Neuronal stem cell (in vitro differentiated cells): ENCODE measurements at regions not wholly inside any gene's neighbourhood (a gene's known extent, or its start where the extent isn't known, plus 50 kb on each side); places are given as distances from the start of the nearest gene placed in this dataset.
A peak's percentile ranks its signal among the peaks of the same experiment; 100 is the strongest.

ENCODE experiments used
- DNase-seq: peaks from one replicate; pipeline ENCODE4 v3.0.0-alpha.2; 2013; ENCODE audit warnings: low spot score
- H2AFZ ChIP-seq: one replicate; pipeline ENCODE4 v1.6.1; 2013; ENCODE audit warnings: mild to moderate bottlenecking, low read length, inconsistent platforms
- H2AK5ac ChIP-seq: 2 replicates; pipeline ENCODE4 v1.6.1; 2013; ENCODE audit warnings: low read depth, mild to moderate bottlenecking, inconsistent platforms, low read length, moderate library complexity, mixed read lengths
- H2BK120ac ChIP-seq: 2 replicates; pipeline ENCODE4 v1.6.1; 2013; ENCODE audit warnings: low read depth, mild to moderate bottlenecking, inconsistent platforms, low read length, moderate library complexity, mixed read lengths
- H2BK12ac ChIP-seq: one replicate; pipeline ENCODE4 v1.6.1; 2013; ENCODE audit warnings: low read length, inconsistent platforms
- H2BK15ac ChIP-seq: 2 replicates; pipeline ENCODE4 v1.6.1; 2013; ENCODE audit warnings: mild to moderate bottlenecking, low read length, inconsistent platforms, mixed read lengths
- H2BK5ac ChIP-seq: one replicate; pipeline ENCODE4 v1.6.1; 2013; ENCODE audit warnings: inconsistent platforms, mild to moderate bottlenecking, low read length, moderate library complexity
- H3K14ac ChIP-seq: one replicate; pipeline ENCODE4 v1.6.1; 2013; ENCODE audit warnings: low read length, inconsistent platforms
- H3K18ac ChIP-seq: 2 replicates; pipeline ENCODE4 v1.6.1; 2013; ENCODE audit warnings: low read length, inconsistent platforms
- H3K23ac ChIP-seq: 2 replicates; pipeline ENCODE4 v1.6.1; 2013; ENCODE audit warnings: low read depth, mild to moderate bottlenecking, mixed read lengths, low read length, inconsistent platforms; ENCODE audit not compliant: poor library complexity
- H3K27ac ChIP-seq: replicated peaks from 3 replicates; pipeline ENCODE4 v1.5.1; 2013; ENCODE audit warnings: low read length, inconsistent platforms
- H3K27me3 ChIP-seq, 3 experiments: 2 replicates each; pipeline ENCODE4 v1.6.1; 2013; ENCODE audit warnings: low read length in 3 of 3, mild to moderate bottlenecking in 2 of 3, inconsistent platforms in 1 of 3, low read depth in 1 of 3, mixed read lengths in 1 of 3, moderate library complexity in 1 of 3; ENCODE audit not compliant: control insufficient read depth in 3 of 3, insufficient read depth in 3 of 3
- H3K36me3 ChIP-seq, 2 donors: replicated peaks in 1 of 2; 2 replicates each; pipeline ENCODE4 v1.6.1; 2013; ENCODE audit warnings: low read length in 2 of 2; ENCODE audit not compliant: control insufficient read depth in 2 of 2, insufficient read depth in 2 of 2
- H3K4ac ChIP-seq: 2 replicates; pipeline ENCODE4 v1.6.1; 2013; ENCODE audit warnings: inconsistent platforms, mild to moderate bottlenecking, low read length, moderate library complexity
- H3K4me1 ChIP-seq, 2 donors: 1 replicate in 1 of 2; 2 replicates in 1 of 2; pipeline ENCODE4 v1.6.1; 2013; ENCODE audit warnings: low read length in 2 of 2, low read depth in 1 of 2; ENCODE audit not compliant: control insufficient read depth in 2 of 2, insufficient read depth in 1 of 2
- H3K4me2 ChIP-seq: one replicate; pipeline ENCODE4 v1.6.1; 2013; ENCODE audit warnings: mild to moderate bottlenecking, low read length, inconsistent platforms; ENCODE audit not compliant: insufficient read depth, poor library complexity, severe bottlenecking
- H3K4me3 ChIP-seq, 2 donors: 2 replicates each; pipeline ENCODE4 v1.5.1; 2013; ENCODE audit warnings: low read length in 2 of 2, mild to moderate bottlenecking in 2 of 2, inconsistent platforms in 1 of 2, moderate library complexity in 1 of 2
- H3K79me1 ChIP-seq: one replicate; pipeline ENCODE4 v1.6.1; 2013; ENCODE audit warnings: low read depth, mild to moderate bottlenecking, inconsistent platforms, low read length, moderate library complexity
- H3K9ac ChIP-seq: one replicate; pipeline ENCODE4 v1.6.1; 2013; ENCODE audit warnings: mild to moderate bottlenecking, low read depth, low read length, inconsistent platforms; ENCODE audit not compliant: poor library complexity
- H3K9me3 ChIP-seq, 2 donors: replicated peaks in 1 of 2; 2 replicates each; pipeline versions ENCODE3 to v1.6.1; 2013; ENCODE audit warnings: low read length in 2 of 2, mild to moderate bottlenecking in 2 of 2, inconsistent platforms in 1 of 2, low read depth in 1 of 2, mixed read lengths in 1 of 2, moderate library complexity in 1 of 2; ENCODE audit not compliant: control insufficient read depth in 2 of 2, insufficient read depth in 1 of 2
- H4K8ac ChIP-seq: one replicate; pipeline ENCODE4 v1.6.1; 2013; ENCODE audit warnings: low read depth, mild to moderate bottlenecking, inconsistent platforms, low read length, moderate library complexity
- H4K91ac ChIP-seq: one replicate; pipeline ENCODE4 v1.6.1; 2013; ENCODE audit warnings: low read length, low read depth, mild to moderate bottlenecking, inconsistent platforms; ENCODE audit not compliant: poor library complexity
- WGBS, 2 donors: extraction: QIAGEN DNeasy Blood & Tissue Kit; methylation state at CpG; one replicate each; pipeline ENCODE4 v1.1.7; 2013; ENCODE audit warnings: missing lambda C conversion rate in 2 of 2, mixed read lengths in 1 of 2; ENCODE audit not compliant: insufficient read length in 2 of 2, insufficient replicate concordance in 1 of 2; ENCODE audit errors: extremely low coverage in 2 of 2; 5-methylcytosine and 5-hydroxymethylcytosine counted together

- DNase-seq: no peak
- no peak overlapping the region for H3K27ac ChIP-seq
- H3K4me1 ChIP-seq: peaks cover 0 to 2% of the 10 kb centered on the region in 2 donors
- no peak overlapping the region for H3K14ac ChIP-seq
- H2BK120ac ChIP-seq: no peak overlapping the region
- H3K27me3 ChIP-seq: no peaks in the 10 kb centered on the region
- peak overlapping the region; percentile 41 for H3K18ac ChIP-seq
- no peak overlapping the region for H2AK5ac ChIP-seq
- H3K4me3 ChIP-seq: no peak overlapping the region
- H2BK15ac ChIP-seq: no peak overlapping the region
- H4K91ac ChIP-seq: no peak overlapping the region
- H3K9me3 ChIP-seq: peaks cover 0 to 2% of the 10 kb centered on the region in 2 donors
- no peak overlapping the region for H2BK12ac ChIP-seq
- H3K23ac ChIP-seq: no peak overlapping the region
- no peak overlapping the region for H3K4me2 ChIP-seq
- no peaks in the 10 kb centered on the region for H3K36me3 ChIP-seq
- no peak overlapping the region for H2BK5ac ChIP-seq
- no peak overlapping the region for H2AFZ ChIP-seq
- H3K79me1 ChIP-seq: no peaks in the 10 kb centered on the region
- no peak overlapping the region for H3K9ac ChIP-seq
- WGBS, 2 donors: no CpG with 5 or more reads among the region's 3 CpGs
- no peak overlapping the region for H3K4ac ChIP-seq
- H4K8ac ChIP-seq: no peak overlapping the region
These were observed 137.3 kb upstream of the PTPRM start for GRCh38 chr18:7429831-7430230.

DNA sequence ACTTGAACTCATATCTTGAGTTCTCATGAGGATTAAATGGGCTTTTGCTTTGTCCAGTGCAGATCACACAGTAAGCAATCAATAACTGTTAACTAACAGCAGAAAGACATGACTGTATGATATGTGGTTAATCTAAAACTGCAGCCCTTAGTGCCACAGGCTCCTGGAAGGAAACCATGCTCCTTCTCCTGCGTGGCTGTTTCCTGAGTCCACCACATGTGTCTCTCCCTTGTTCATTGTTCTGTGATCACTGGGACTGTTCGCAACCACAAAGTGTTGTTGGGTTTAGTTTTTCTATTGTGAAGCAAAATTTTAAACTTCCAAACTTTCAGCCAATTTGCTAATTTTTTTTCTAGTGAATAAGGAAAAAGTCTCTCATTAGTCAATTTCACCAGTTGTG, 130.9 kb upstream of the PTPRM start:
- no peaks in the 10 kb centered on the region for H3K27me3 ChIP-seq
- H4K8ac ChIP-seq: no peak overlapping the region
- H3K79me1 ChIP-seq: no peaks in the 10 kb centered on the region
- no peaks in the 10 kb centered on the region for H3K36me3 ChIP-seq
- no peak overlapping the region for H3K9ac ChIP-seq
- H2BK12ac ChIP-seq: no peak overlapping the region
- H3K23ac ChIP-seq: no peak overlapping the region
- no peak for DNase-seq
- no peak overlapping the region for H3K18ac ChIP-seq
- H4K91ac ChIP-seq: no peak overlapping the region
- no peak overlapping the region for H3K4ac ChIP-seq
- no CpG with 5 or more reads among the region's 2 CpGs for WGBS, 2 donors
- H2BK120ac ChIP-seq: no peak overlapping the region
- no peak overlapping the region for H3K4me3 ChIP-seq
- H3K9me3 ChIP-seq: no peaks in the 10 kb centered on the region
- no peak overlapping the region for H2AFZ ChIP-seq
- H3K4me2 ChIP-seq: no peak overlapping the region
- no peaks in the 10 kb centered on the region for H3K4me1 ChIP-seq
- no peak overlapping the region for H3K27ac ChIP-seq
- no peak overlapping the region for H2BK5ac ChIP-seq
- H3K14ac ChIP-seq: no peak overlapping the region
- H2AK5ac ChIP-seq: no peak overlapping the region
- no peak overlapping the region for H2BK15ac ChIP-seq

GRCh38 chr18:7437870-7438269, 129.2 kb upstream of the PTPRM start:
- Histone ChIP-seq H3K36me3 (no peaks in the 10 kb centered on the region), H3K9ac (no peak overlapping the region), H4K91ac (no peak overlapping the region), H2AK5ac (no peak overlapping the region), H3K4ac (no peak overlapping the region), H4K8ac (no peak overlapping the region), H3K18ac (no peak overlapping the region), H2BK5ac (no peak overlapping the region), H3K9me3 (no peaks in the 10 kb centered on the region), H2BK120ac (no peak overlapping the region), H2AFZ (no peak overlapping the region), H3K4me1 (peaks cover 0 to 3% of the 10 kb centered on the region in 2 donors), H3K27me3 (peaks cover 0 to 3% (median 0%) of the 10 kb centered on the region in 3 experiments), H3K23ac (no peak overlapping the region), H3K14ac (no peak overlapping the region), H2BK15ac (no peak overlapping the region), H2BK12ac (no peak overlapping the region), H3K4me2 (no peak overlapping the region), H3K27ac (no peak overlapping the region), H3K79me1 (no peaks in the 10 kb centered on the region), H3K4me3 (no peak overlapping the region)
- no peak for DNase-seq
- no CpG with 5 or more reads among the region's 7 CpGs for WGBS, 2 donors

DNA sequence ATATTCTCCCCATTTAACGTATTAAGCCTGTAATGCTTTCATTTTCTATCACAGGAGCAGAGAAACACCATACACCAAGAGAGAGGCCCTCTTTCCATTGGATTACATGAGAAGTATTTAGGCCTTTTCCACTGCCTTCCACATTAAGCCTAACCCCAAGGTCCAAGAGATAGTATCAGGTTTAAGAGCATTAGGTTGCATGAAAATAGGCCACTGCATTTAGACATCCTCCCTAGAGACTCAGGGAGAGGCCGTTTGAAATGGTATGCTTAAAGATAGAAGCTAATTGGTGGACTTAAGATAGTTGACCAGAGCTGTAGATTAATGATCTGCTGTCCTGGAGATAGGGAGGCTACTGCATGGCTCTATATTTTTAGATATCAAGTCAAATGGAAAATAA, 128.5 kb upstream of the PTPRM start:
- Histone ChIP-seq H2BK15ac (no peak overlapping the region), H2BK12ac (no peak overlapping the region), H3K9ac (no peak overlapping the region), H3K14ac (no peak overlapping the region), H3K4me2 (no peak overlapping the region), H3K23ac (no peak overlapping the region), H4K8ac (no peak overlapping the region), H2AFZ (no peak overlapping the region), H2BK5ac (no peak overlapping the region), H4K91ac (no peak overlapping the region), H3K4me1 (peaks cover 0 to 3% of the 10 kb centered on the region in 2 donors), H3K4me3 (no peak overlapping the region), H3K4ac (no peak overlapping the region), H3K27ac (no peak overlapping the region), H2BK120ac (no peak overlapping the region), H3K18ac (no peak overlapping the region), H3K27me3 (peaks cover 0 to 3% (median 0%) of the 10 kb centered on the region in 3 experiments), H3K79me1 (no peaks in the 10 kb centered on the region), H2AK5ac (no peak overlapping the region), H3K36me3 (no peaks in the 10 kb centered on the region), H3K9me3 (no peaks in the 10 kb centered on the region)
- no CpG with 5 or more reads among the region's 2 CpGs for WGBS, 2 donors
- no peak for DNase-seq
